Daoy (cell line): ENCODE measurements at regions not wholly inside any gene's neighbourhood (a gene's known extent, or its start where the extent isn't known, plus 50 kb on each side); places are given as distances from the start of the nearest gene placed in this dataset.
A peak's percentile ranks its signal among the peaks of the same experiment; 100 is the strongest.
"Not testable (repeated sequence)": the region's sequence is repeated elsewhere in the genome, so short reads cannot be mapped to it uniquely, and the experiment has no call there.

ENCODE experiments used
- DNase-seq: peaks from one replicate; pipeline ENCODE4 v3.0.0-alpha.2; 2015; ENCODE audit warnings: low read depth

DNA sequence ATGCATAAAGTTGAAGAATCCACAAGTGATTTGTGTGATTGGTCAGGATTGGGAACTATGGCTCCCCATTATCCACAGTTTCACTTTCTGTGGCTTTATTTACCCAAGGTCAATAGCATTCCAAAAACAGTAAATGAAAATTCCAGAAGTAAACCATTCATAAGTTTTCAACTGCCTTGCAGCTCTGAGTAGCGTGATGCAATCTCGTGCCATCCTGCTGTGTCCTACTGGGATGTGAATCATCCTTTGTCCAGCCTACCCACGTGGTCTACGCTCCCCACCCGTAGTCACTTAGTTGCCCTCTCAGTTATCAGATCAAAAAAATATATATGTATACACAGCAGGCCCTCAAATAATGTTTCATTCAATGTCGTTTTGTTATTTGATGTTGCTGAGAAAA lies 89.0 kb upstream of the DLGAP1 start:
- DNase-seq = peak; percentile 46

DNA sequence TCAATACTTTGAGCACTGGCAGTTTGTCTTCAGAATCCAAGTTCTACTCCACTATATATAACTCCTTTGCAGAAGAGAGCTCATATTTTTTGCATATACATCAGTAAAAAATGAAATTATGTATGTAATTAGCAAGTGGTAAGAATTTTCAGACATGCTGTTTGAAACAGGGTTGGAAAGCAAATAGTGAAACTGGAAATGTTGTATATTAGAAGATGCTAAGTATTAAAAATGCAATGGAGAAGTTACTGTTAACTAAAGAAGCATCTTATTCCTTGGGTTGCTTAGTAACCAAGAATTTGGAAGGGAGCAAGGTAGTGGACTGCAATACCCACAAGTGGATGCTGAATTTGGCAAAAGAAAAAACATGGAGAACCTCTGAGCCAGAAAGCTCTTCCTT lies 88.6 kb upstream of the DLGAP1 start:
- no peak for DNase-seq

DNA sequence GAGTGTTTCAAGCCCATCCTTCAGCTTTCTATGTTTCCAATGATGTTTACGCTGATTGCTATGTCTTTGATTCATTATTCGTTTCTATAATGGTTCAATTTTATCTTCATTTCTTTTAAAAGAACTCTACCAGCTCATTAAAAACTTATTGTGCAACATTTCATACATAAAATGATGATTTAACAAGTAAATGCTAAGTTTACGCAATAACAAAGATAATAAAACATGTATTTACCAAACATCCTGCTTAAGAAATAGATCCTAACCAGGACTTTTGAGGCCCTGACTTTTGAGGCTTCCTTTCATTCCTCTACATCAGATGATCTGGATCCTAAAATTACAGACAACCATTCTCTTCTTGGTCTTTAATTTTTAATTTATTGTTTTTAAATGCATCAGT lies 86.5 kb upstream of the DLGAP1 start:
- no peak for DNase-seq

- DNase-seq = no peak
Observed at GRCh38 chr18:4536447-4536846, 81.3 kb upstream of the DLGAP1 start.

GRCh38 chr18:4528405-4528804 lies 73.3 kb upstream of the DLGAP1 start:
- no peak for DNase-seq

DNA sequence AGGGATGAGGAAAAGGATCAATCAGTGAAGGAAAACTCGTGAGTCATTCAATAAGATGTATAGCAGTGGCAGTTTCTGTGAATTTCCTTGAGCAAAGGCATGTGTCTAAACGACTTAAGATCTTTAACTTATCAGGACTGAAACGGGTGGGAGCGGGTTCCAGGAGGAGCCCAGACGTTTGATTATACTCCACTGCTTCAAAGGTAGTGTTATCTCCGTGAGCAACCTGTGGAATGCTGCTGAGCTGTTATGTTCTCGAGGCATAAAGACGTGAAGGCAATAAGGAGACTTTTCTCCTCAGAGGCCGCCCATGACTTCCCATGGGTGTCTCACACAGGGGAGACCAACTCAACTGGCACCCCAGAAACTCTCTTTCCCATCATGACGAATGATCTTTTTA lies 72.7 kb upstream of the DLGAP1 start:
- not testable (repeated sequence) for DNase-seq

DNA sequence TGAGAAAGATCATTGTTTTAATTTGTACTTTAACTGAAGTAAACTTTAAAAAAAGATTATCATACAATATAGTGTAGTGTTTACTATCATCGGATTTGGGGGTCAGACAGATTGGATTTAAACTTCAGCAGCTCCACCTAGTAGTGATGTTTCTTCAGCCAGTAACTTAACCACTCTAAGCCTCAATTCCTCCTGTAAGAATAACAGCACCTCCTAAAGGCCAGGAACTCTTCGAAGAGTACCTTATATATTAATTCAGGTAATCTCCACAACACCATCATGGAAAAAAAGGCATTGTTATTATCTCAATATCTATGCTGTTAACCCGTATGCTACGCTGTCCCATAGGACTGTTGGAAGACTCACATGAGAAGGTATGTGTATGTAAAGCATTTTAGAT lies 69.0 kb upstream of the DLGAP1 start:
- DNase-seq = no peak

GRCh38 chr18:4511166-4511565 lies 56.1 kb upstream of the DLGAP1 start:
- no peak for DNase-seq

GRCh38 chr18:4510711-4511110 lies 55.6 kb upstream of the DLGAP1 start:
- peak; percentile 6 for DNase-seq

DNA sequence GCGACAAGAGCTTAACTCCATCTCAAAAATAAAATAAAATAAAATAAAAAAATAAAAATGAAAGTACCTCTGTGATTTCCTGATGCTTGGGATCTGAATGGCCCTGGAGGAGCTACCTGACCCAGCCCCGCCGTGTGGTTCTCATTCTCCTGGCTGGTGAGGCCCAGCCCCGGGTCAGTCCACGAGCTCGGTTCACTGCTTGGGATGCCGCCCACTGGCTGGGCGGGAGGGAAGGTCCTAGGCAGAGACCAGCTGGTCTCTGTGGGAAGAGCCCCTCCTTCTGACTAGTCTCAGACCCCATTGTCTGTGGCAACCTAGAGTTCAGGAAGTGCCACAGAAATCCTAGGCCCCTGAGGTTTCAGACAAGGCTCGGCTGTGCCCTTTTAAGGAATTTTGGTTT lies 55.1 kb upstream of the DLGAP1 start:
- DNase-seq = no peak
